ENCODE measurements at regions not wholly inside any gene's neighbourhood (a gene's known extent, or its start where the extent isn't known, plus 50 kb on each side); places are given as distances from the start of the nearest gene placed in this dataset.

GRCh38 chr13:37392389-37392788 lies 206.2 kb downstream of the POSTN start:
- TF ChIP-seq TARDBP (IDR thresholded peaks at IDR 0.05): no peak
- no peak for TF ChIP-seq NFRKB (IDR thresholded peaks at IDR 0.05)
- no peak for TF ChIP-seq BHLHE40 (IDR thresholded peaks at IDR 0.05; ENCODE audit: borderline replicate concordance)
- no peak for TF ChIP-seq SP1 (IDR thresholded peaks at IDR 0.05)
- TF ChIP-seq ELF4 (IDR thresholded peaks at IDR 0.05): no peak
- TF ChIP-seq FOXA1 (IDR thresholded peaks at IDR 0.05): no peak
- no peak for TF ChIP-seq HDGF (IDR thresholded peaks at IDR 0.05; ENCODE audit: borderline replicate concordance)
- no peak for TF ChIP-seq FOXM1 (IDR thresholded peaks at IDR 0.05; ENCODE audit: borderline replicate concordance)

Data from HEK293T (cell line).